ENCODE measurements at regions not wholly inside any gene's neighbourhood (a gene's known extent, or its start where the extent isn't known, plus 50 kb on each side); places are given as distances from the start of the nearest gene placed in this dataset.

DNA sequence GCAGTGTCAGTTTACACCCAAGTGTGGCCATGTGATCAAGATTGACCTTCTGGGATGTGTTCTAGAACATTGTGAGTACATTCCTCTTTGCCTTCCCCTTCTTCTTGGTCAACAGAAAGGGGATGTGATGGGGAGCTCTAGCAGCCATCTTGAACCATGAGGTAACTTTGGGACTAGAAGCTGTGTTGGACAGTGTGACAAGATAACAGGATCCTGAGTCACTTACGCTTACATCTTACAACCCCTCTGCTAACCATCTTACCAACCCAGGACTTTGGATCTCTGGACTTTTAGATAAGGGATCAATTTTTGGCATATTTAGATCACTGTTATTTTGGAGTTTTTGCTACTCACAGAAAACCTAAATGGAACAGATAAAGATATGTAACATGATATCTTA lies 625.6 kb downstream of the BCOR start:
- TF ChIP-seq, protein P1, sequence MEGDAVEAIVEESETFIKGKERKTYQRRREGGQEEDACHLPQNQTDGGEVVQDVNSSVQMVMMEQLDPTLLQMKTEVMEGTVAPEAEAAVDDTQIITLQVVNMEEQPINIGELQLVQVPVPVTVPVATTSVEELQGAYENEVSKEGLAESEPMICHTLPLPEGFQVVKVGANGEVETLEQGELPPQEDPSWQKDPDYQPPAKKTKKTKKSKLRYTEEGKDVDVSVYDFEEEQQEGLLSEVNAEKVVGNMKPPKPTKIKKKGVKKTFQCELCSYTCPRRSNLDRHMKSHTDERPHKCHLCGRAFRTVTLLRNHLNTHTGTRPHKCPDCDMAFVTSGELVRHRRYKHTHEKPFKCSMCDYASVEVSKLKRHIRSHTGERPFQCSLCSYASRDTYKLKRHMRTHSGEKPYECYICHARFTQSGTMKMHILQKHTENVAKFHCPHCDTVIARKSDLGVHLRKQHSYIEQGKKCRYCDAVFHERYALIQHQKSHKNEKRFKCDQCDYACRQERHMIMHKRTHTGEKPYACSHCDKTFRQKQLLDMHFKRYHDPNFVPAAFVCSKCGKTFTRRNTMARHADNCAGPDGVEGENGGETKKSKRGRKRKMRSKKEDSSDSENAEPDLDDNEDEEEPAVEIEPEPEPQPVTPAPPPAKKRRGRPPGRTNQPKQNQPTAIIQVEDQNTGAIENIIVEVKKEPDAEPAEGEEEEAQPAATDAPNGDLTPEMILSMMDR (IDR thresholded peaks at IDR 0.05 in 2 of 3, conservative IDR thresholded peaks at IDR 0.05 in 1 of 3; ENCODE audit: insufficient read depth in 2 of 3, low read depth in 1 of 3, low read length in 3 of 3): no peak
- TF ChIP-seq ZNF12 (CRISPR knock-in tag; IDR thresholded peaks at IDR 0.05) (no peak), NBN (IDR thresholded peaks at IDR 0.05; ENCODE audit: low read depth) (no peak), NR2C2 (CRISPR knock-in tag; IDR thresholded peaks at IDR 0.05) (no peak), NR2C2 (tag; IDR thresholded peaks at IDR 0.05) (no peak), GATA2 (CRISPR knock-in tag; IDR thresholded peaks at IDR 0.05) (no peak), EZH2 (IDR thresholded peaks at IDR 0.05; ENCODE audit: borderline replicate concordance, low read depth, low read length) (no peak), FOS (IDR thresholded peaks at IDR 0.05; ENCODE audit: extremely low read depth, insufficient read length) (no peak)
- TF ChIP-seq, protein P2, sequence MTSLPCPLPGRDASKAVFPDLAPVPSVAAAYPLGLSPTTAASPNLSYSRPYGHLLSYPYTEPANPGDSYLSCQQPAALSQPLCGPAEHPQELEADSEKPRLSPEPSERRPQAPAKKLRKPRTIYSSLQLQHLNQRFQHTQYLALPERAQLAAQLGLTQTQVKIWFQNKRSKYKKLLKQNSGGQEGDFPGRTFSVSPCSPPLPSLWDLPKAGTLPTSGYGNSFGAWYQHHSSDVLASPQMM (CRISPR knock-in tag; IDR thresholded peaks at IDR 0.05): no peak
- TF ChIP-seq, protein P3, sequence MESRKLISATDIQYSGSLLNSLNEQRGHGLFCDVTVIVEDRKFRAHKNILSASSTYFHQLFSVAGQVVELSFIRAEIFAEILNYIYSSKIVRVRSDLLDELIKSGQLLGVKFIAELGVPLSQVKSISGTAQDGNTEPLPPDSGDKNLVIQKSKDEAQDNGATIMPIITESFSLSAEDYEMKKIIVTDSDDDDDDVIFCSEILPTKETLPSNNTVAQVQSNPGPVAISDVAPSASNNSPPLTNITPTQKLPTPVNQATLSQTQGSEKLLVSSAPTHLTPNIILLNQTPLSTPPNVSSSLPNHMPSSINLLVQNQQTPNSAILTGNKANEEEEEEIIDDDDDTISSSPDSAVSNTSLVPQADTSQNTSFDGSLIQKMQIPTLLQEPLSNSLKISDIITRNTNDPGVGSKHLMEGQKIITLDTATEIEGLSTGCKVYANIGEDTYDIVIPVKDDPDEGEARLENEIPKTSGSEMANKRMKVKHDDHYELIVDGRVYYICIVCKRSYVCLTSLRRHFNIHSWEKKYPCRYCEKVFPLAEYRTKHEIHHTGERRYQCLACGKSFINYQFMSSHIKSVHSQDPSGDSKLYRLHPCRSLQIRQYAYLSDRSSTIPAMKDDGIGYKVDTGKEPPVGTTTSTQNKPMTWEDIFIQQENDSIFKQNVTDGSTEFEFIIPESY (CRISPR knock-in tag; IDR thresholded peaks at IDR 0.05): no peak
- TF ChIP-seq, protein P4, sequence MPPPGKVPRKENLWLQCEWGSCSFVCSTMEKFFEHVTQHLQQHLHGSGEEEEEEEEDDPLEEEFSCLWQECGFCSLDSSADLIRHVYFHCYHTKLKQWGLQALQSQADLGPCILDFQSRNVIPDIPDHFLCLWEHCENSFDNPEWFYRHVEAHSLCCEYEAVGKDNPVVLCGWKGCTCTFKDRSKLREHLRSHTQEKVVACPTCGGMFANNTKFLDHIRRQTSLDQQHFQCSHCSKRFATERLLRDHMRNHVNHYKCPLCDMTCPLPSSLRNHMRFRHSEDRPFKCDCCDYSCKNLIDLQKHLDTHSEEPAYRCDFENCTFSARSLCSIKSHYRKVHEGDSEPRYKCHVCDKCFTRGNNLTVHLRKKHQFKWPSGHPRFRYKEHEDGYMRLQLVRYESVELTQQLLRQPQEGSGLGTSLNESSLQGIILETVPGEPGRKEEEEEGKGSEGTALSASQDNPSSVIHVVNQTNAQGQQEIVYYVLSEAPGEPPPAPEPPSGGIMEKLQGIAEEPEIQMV (tag; conservative IDR thresholded peaks at IDR 0.05; ENCODE audit: low read depth): no peak
